WERI-Rb-1 (cell line): ENCODE measurements at regions not wholly inside any gene's neighbourhood (a gene's known extent, or its start where the extent isn't known, plus 50 kb on each side); places are given as distances from the start of the nearest gene placed in this dataset.
"Not testable (repeated sequence)": the region's sequence is repeated elsewhere in the genome, so short reads cannot be mapped to it uniquely, and the experiment has no call there.

Experiments
- DNase-seq: peaks from one replicate; pipeline ENCODE4 v3.0.0-alpha.2; 2020
- H3K27ac ChIP-seq: fragments of 250-450 bp; sonication (Bioruptor Pico); 2 replicates; pipeline ENCODE4 v1.5.1; 2020; ENCODE audit warnings: mild to moderate bottlenecking, moderate library complexity
- H3K27me3 ChIP-seq: fragments of 250-450 bp; sonication (Bioruptor Pico); 2 replicates; pipeline ENCODE4 v1.5.1; 2021; ENCODE audit warnings: mild to moderate bottlenecking, low read depth, moderate library complexity; ENCODE audit not compliant: insufficient read depth, severe bottlenecking
- H3K36me3 ChIP-seq: fragments of 250-450 bp; sonication (Bioruptor Pico); 2 replicates; pipeline ENCODE4 v1.5.1; 2020; ENCODE audit warnings: mild to moderate bottlenecking, moderate library complexity
- H3K4me3 ChIP-seq: 2 replicates; pipeline ENCODE4 v1.5.1; 2011; ENCODE audit warnings: low read depth, mild to moderate bottlenecking, control low read depth, low read length
- H3K9me3 ChIP-seq: fragments of 250-450 bp; sonication (Bioruptor Pico); 2 replicates; pipeline ENCODE4 v1.5.1; 2021; ENCODE audit warnings: mild to moderate bottlenecking, moderate library complexity; ENCODE audit not compliant: severe bottlenecking
- CTCF ChIP-seq: IDR thresholded peaks from 2 replicates; pipeline ENCODE4 v1.5.1; 2011; ENCODE audit warnings: low read depth, mild to moderate bottlenecking, control low read depth, inconsistent platforms, low read length

GRCh38 chr10:30747633-30748032 lies 118.1 kb upstream of the LYZL2 start:
- DNase-seq, result no peak
- no peak for TF ChIP-seq CTCF

GRCh38 chr10:30745953-30746352 lies 116.4 kb upstream of the LYZL2 start:
- no peak for DNase-seq
- Histone ChIP-seq H3K4me3 (no peak overlapping the region), H3K36me3 (no peaks in the 10 kb centered on the region), H3K27ac (no peak overlapping the region), H3K27me3 (no peaks in the 10 kb centered on the region), H3K9me3 (no peaks in the 10 kb centered on the region)
- TF ChIP-seq CTCF, result no peak

More at GRCh38 chr10:30747633-30748032, 118.1 kb upstream of the LYZL2 start:
- H3K27me3 ChIP-seq, result no peaks in the 10 kb centered on the region
- H3K4me3 ChIP-seq, result no peak overlapping the region
- no peak overlapping the region for H3K27ac ChIP-seq
- no peaks in the 10 kb centered on the region for H3K36me3 ChIP-seq
- no peaks in the 10 kb centered on the region for H3K9me3 ChIP-seq

GRCh38 chr10:30744106-30744505 lies 114.6 kb upstream of the LYZL2 start:
- Histone ChIP-seq H3K27ac (no peak overlapping the region), H3K36me3 (no peaks in the 10 kb centered on the region), H3K27me3 (no peaks in the 10 kb centered on the region), H3K9me3 (no peaks in the 10 kb centered on the region), H3K4me3 (no peak overlapping the region)
- TF ChIP-seq CTCF, result no peak
- DNase-seq, result no peak

GRCh38 chr10:30743586-30743985 lies 114.0 kb upstream of the LYZL2 start:
- Histone ChIP-seq H3K27ac (no peak overlapping the region), H3K4me3 (no peak overlapping the region), H3K36me3 (no peaks in the 10 kb centered on the region), H3K27me3 (no peaks in the 10 kb centered on the region), H3K9me3 (no peaks in the 10 kb centered on the region)
- no peak for TF ChIP-seq CTCF
- no peak for DNase-seq

GRCh38 chr10:30742471-30742870 lies 112.9 kb upstream of the LYZL2 start:
- H3K27ac ChIP-seq, result no peak overlapping the region
- no peak for DNase-seq
- no peaks in the 10 kb centered on the region for H3K27me3 ChIP-seq
- no peaks in the 10 kb centered on the region for H3K9me3 ChIP-seq
- no peaks in the 10 kb centered on the region for H3K36me3 ChIP-seq
- TF ChIP-seq CTCF, result no peak
- no peak overlapping the region for H3K4me3 ChIP-seq

- not testable (repeated sequence) for H3K27ac ChIP-seq, H3K27me3 ChIP-seq, DNase-seq, H3K36me3 ChIP-seq, H3K4me3 ChIP-seq, H3K9me3 ChIP-seq
Measured at GRCh38 chr10:30740774-30741173, 111.2 kb upstream of the LYZL2 start.
